ENCODE measurements at regions not wholly inside any gene's neighbourhood (a gene's known extent, or its start where the extent isn't known, plus 50 kb on each side); places are given as distances from the start of the nearest gene placed in this dataset.

- TF ChIP-seq, protein P1, sequence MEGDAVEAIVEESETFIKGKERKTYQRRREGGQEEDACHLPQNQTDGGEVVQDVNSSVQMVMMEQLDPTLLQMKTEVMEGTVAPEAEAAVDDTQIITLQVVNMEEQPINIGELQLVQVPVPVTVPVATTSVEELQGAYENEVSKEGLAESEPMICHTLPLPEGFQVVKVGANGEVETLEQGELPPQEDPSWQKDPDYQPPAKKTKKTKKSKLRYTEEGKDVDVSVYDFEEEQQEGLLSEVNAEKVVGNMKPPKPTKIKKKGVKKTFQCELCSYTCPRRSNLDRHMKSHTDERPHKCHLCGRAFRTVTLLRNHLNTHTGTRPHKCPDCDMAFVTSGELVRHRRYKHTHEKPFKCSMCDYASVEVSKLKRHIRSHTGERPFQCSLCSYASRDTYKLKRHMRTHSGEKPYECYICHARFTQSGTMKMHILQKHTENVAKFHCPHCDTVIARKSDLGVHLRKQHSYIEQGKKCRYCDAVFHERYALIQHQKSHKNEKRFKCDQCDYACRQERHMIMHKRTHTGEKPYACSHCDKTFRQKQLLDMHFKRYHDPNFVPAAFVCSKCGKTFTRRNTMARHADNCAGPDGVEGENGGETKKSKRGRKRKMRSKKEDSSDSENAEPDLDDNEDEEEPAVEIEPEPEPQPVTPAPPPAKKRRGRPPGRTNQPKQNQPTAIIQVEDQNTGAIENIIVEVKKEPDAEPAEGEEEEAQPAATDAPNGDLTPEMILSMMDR (IDR thresholded peaks at IDR 0.05): no peak
- no peak overlapping the region for H3K4me3 Mint-ChIP-seq (ENCODE audit: unreplicated experiment)
- no peaks in the 10 kb centered on the region for H3K4me1 Mint-ChIP-seq (ENCODE audit: low read depth)
- H3K9me3 Mint-ChIP-seq (ENCODE audit: low read depth): no peaks in the 10 kb centered on the region
- no peak overlapping the region for H3K27ac Mint-ChIP-seq (ENCODE audit: unreplicated experiment)
- H3K27me3 Mint-ChIP-seq (ENCODE audit: low read depth): peaks cover 48% of the 10 kb centered on the region
- no peaks in the 10 kb centered on the region for H3K36me3 Mint-ChIP-seq (ENCODE audit: low read depth)
- DNase-seq (ENCODE audit: low spot score): no peak
These were observed 52.0 kb upstream of the GATA5 start for GRCh38 chr20:62527781-62528180.

GRCh38 chr20:62528983-62529891 is 53.4 kb upstream of the GATA5 start:
- no peak overlapping the region for H3K4me3 Mint-ChIP-seq (ENCODE audit: unreplicated experiment)
- TF ChIP-seq, protein P1 (IDR thresholded peaks at IDR 0.05): no peak
- H3K27me3 Mint-ChIP-seq (ENCODE audit: low read depth): peaks cover 37% of the 10 kb centered on the region
- no peaks in the 10 kb centered on the region for H3K36me3 Mint-ChIP-seq (ENCODE audit: low read depth)
- H3K9me3 Mint-ChIP-seq (ENCODE audit: low read depth): no peaks in the 10 kb centered on the region
- no peak for DNase-seq (ENCODE audit: low spot score)
- no peak overlapping the region for H3K27ac Mint-ChIP-seq (ENCODE audit: unreplicated experiment)
- H3K4me1 Mint-ChIP-seq (ENCODE audit: low read depth): no peaks in the 10 kb centered on the region

DNA sequence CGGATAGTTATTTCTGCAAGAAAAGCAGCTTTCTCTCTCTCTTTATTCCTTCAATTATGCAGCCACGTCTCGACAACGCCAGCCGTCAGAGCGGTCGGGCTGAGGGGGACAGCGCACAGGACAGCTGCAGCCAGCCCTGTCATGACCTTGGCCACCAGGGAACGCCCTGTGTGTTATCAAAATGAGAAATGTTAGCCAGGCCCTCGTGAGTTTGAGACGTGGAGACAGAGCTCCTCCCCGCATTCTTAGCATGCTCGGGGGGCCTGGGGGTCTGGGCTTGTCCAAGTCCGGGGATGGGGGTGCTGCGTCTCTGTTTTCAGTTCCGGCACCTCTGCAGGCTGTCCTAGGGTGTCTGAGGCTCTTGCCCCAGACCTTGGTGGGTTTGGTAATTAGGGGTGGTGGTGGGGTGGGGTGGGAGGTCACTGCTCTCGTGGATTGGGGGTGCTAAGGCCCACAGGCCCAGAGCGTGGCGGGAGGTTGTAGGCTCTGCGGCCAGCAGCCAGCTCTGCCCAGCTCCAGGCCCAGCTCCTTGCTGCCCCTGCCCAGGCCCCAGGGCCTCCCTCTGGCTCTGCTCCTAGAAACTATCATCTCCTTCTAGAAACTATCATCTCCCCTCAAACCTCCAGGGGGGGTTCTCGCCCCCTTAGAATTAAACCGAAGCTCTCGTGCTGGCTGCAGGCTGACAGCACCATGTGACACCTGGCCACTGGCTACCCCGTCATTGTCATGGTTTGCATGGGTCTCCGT is 54.3 kb upstream of the GATA5 start:
- Mint-ChIP-seq H3K4me3 (ENCODE audit: unreplicated experiment) (no peak overlapping the region), H3K9me3 (ENCODE audit: low read depth) (no peaks in the 10 kb centered on the region), H3K27ac (ENCODE audit: unreplicated experiment) (no peak overlapping the region), H3K36me3 (ENCODE audit: low read depth) (no peaks in the 10 kb centered on the region), H3K4me1 (ENCODE audit: low read depth) (no peaks in the 10 kb centered on the region), H3K27me3 (ENCODE audit: low read depth) (peaks cover 37% of the 10 kb centered on the region)
- TF ChIP-seq, protein P1 (IDR thresholded peaks at IDR 0.05): no peak
- DNase-seq (ENCODE audit: low spot score): no peak

DNA sequence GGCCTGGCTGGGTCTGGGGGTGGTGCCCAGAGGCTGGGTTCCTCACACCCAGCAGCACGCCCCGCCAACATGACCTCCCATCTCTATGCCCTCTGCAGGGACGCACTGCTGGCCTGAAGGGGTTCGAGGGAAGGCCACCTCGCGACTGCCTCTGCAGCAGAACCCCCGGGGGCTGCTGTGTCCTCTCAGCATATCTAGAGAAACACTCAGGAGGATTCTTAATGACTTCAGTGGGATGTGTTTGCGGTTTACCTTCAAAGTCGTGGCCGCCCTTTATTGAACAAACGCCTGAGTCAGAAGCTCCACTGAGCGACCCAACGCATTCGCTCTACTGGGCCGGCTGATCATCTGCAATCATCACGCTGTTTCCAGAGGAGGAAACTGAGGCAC is 54.8 kb upstream of the GATA5 start:
- Mint-ChIP-seq H3K27me3 (ENCODE audit: low read depth) (peaks cover 33% of the 10 kb centered on the region), H3K36me3 (ENCODE audit: low read depth) (no peaks in the 10 kb centered on the region), H3K4me1 (ENCODE audit: low read depth) (no peaks in the 10 kb centered on the region), H3K4me3 (ENCODE audit: unreplicated experiment) (no peak overlapping the region), H3K27ac (ENCODE audit: unreplicated experiment) (no peak overlapping the region), H3K9me3 (ENCODE audit: low read depth) (no peaks in the 10 kb centered on the region)
- TF ChIP-seq, protein P1 (IDR thresholded peaks at IDR 0.05): no peak
- DNase-seq (ENCODE audit: low spot score): no peak

GRCh38 chr20:62531046-62531838 is 55.4 kb upstream of the GATA5 start:
- Mint-ChIP-seq H3K9me3 (ENCODE audit: low read depth) (no peaks in the 10 kb centered on the region), H3K4me3 (ENCODE audit: unreplicated experiment) (no peak overlapping the region), H3K27me3 (ENCODE audit: low read depth) (peaks cover 29% of the 10 kb centered on the region), H3K4me1 (ENCODE audit: low read depth) (no peaks in the 10 kb centered on the region), H3K27ac (ENCODE audit: unreplicated experiment) (no peak overlapping the region), H3K36me3 (ENCODE audit: low read depth) (no peaks in the 10 kb centered on the region)
- TF ChIP-seq, protein P1 (IDR thresholded peaks at IDR 0.05): no peak
- no peak for DNase-seq (ENCODE audit: low spot score)
